WTC11 (cell line): ENCODE measurements at regions not wholly inside any gene's neighbourhood (a gene's known extent, or its start where the extent isn't known, plus 50 kb on each side); places are given as distances from the start of the nearest gene placed in this dataset.

Source experiments
- CBFB ChIP-seq: sonication (generic); formaldehyde crosslinking; IDR thresholded peaks from 2 replicates; pipeline ENCODE4 v1.8.1; 2022; ENCODE audit warnings: mild to moderate bottlenecking, low read depth, missing genetic modification reagents
- GABPB1 ChIP-seq: sonication (generic); formaldehyde crosslinking; IDR thresholded peaks from 2 replicates; pipeline ENCODE4 v1.8.1; 2023; ENCODE audit warnings: mild to moderate bottlenecking, missing genetic modification reagents
- NR3C1 ChIP-seq: sonication (generic); formaldehyde crosslinking; conservative IDR thresholded peaks from 2 replicates; pipeline ENCODE4 v1.8.1; 2023; ENCODE audit warnings: low read depth, mild to moderate bottlenecking, missing genetic modification reagents
- TF ChIP-seq, protein P1 (sequence below): fragments of 200-600 bp; IDR thresholded peaks from 2 replicates; pipeline ENCODE4 v1.8.0; 2022; ENCODE audit warnings: antibody characterized with exemption
- TF ChIP-seq, protein P2 (sequence below): sonication (generic); formaldehyde crosslinking; IDR thresholded peaks from 2 replicates; pipeline ENCODE4 v1.8.1; 2023; ENCODE audit warnings: mild to moderate bottlenecking, missing genetic modification reagents
- TF ChIP-seq, protein P3 (sequence below): sonication (generic); formaldehyde crosslinking; IDR thresholded peaks from 2 replicates; pipeline ENCODE4 v1.8.1; 2023; ENCODE audit warnings: mild to moderate bottlenecking, missing genetic modification reagents
- TF ChIP-seq, protein P4 (sequence below): sonication (generic); formaldehyde crosslinking; IDR thresholded peaks from 2 replicates; pipeline ENCODE4 v1.8.0; 2022; ENCODE audit warnings: mild to moderate bottlenecking, missing genetic modification reagents
- TF ChIP-seq, protein P5 (sequence below): sonication (generic); formaldehyde crosslinking; conservative IDR thresholded peaks from 2 replicates; pipeline ENCODE4 v1.8.1; 2022; ENCODE audit warnings: mild to moderate bottlenecking, missing genetic modification reagents

DNA sequence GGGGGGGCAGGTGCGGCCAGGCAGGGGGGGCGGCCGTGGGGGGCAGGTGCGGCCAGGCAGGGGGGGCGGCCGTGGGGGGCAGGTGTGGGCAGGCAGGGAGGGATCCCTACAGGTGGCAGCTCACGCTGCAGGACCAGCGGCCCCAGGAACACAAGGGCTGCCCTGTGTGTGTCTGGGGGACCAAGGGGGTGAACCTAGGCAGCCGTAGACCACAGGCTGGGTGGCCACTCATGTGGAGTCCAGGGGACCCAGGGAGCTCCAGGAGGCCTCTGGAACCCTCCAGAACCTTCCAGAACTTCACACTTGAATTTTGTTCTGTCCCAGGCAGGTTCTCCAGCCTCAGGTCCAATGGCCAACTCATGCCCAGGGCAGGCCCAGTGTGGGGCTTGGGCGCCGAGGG, 51.6 kb upstream of the EGFL7 start:
- TF ChIP-seq, protein P1, sequence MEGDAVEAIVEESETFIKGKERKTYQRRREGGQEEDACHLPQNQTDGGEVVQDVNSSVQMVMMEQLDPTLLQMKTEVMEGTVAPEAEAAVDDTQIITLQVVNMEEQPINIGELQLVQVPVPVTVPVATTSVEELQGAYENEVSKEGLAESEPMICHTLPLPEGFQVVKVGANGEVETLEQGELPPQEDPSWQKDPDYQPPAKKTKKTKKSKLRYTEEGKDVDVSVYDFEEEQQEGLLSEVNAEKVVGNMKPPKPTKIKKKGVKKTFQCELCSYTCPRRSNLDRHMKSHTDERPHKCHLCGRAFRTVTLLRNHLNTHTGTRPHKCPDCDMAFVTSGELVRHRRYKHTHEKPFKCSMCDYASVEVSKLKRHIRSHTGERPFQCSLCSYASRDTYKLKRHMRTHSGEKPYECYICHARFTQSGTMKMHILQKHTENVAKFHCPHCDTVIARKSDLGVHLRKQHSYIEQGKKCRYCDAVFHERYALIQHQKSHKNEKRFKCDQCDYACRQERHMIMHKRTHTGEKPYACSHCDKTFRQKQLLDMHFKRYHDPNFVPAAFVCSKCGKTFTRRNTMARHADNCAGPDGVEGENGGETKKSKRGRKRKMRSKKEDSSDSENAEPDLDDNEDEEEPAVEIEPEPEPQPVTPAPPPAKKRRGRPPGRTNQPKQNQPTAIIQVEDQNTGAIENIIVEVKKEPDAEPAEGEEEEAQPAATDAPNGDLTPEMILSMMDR: no peak
- TF ChIP-seq, protein P2, sequence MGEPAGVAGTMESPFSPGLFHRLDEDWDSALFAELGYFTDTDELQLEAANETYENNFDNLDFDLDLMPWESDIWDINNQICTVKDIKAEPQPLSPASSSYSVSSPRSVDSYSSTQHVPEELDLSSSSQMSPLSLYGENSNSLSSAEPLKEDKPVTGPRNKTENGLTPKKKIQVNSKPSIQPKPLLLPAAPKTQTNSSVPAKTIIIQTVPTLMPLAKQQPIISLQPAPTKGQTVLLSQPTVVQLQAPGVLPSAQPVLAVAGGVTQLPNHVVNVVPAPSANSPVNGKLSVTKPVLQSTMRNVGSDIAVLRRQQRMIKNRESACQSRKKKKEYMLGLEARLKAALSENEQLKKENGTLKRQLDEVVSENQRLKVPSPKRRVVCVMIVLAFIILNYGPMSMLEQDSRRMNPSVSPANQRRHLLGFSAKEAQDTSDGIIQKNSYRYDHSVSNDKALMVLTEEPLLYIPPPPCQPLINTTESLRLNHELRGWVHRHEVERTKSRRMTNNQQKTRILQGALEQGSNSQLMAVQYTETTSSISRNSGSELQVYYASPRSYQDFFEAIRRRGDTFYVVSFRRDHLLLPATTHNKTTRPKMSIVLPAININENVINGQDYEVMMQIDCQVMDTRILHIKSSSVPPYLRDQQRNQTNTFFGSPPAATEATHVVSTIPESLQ (CRISPR knock-in tag): no peak
- TF ChIP-seq CBFB (CRISPR knock-in tag) (no peak), GABPB1 (no peak), NR3C1 (CRISPR knock-in tag) (no peak)
- TF ChIP-seq, protein P3, sequence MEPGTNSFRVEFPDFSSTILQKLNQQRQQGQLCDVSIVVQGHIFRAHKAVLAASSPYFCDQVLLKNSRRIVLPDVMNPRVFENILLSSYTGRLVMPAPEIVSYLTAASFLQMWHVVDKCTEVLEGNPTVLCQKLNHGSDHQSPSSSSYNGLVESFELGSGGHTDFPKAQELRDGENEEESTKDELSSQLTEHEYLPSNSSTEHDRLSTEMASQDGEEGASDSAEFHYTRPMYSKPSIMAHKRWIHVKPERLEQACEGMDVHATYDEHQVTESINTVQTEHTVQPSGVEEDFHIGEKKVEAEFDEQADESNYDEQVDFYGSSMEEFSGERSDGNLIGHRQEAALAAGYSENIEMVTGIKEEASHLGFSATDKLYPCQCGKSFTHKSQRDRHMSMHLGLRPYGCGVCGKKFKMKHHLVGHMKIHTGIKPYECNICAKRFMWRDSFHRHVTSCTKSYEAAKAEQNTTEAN (CRISPR knock-in tag): no peak
- TF ChIP-seq, protein P4, sequence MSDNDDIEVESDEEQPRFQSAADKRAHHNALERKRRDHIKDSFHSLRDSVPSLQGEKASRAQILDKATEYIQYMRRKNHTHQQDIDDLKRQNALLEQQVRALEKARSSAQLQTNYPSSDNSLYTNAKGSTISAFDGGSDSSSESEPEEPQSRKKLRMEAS (CRISPR knock-in tag): no peak
- TF ChIP-seq, protein P5, sequence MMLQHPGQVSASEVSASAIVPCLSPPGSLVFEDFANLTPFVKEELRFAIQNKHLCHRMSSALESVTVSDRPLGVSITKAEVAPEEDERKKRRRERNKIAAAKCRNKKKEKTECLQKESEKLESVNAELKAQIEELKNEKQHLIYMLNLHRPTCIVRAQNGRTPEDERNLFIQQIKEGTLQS (CRISPR knock-in tag): no peak
